ENCODE measurements at regions not wholly inside any gene's neighbourhood (a gene's known extent, or its start where the extent isn't known, plus 50 kb on each side); places are given as distances from the start of the nearest gene placed in this dataset.

DNA sequence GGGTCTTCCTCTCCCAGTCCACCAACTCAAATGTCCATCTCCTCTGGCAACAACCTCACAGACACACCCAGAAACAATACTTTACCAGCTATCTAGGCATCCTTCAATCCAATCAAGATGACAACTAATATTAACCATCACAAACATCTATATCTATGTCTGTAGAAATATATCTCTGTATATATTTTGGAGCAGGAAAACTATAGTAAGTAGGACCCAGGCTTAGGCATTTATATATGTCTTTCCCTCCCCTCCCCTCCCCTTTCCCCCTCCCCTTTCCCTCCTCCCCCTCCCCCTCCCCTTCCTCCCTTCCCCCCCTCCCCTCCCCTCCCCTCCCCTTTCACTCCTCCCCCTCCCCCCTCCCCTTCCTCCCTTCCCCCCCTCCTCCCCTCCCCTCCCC lies 210.5 kb downstream of the RNF144A start:
- no peaks in the 10 kb centered on the region for H3K79me2 ChIP-seq (replicated peaks; ENCODE audit: insufficient read depth, low read length)
- no peak overlapping the region for H3K9ac ChIP-seq (ENCODE audit: low read length)
- no peak overlapping the region for H3K27ac ChIP-seq (ENCODE audit: low read length)
- no peaks in the 10 kb centered on the region for H3K36me3 ChIP-seq (ENCODE audit: insufficient read depth, low read length)
- TF ChIP-seq MXI1 (conservative IDR thresholded peaks at IDR 0.05; ENCODE audit: poor library complexity, severe bottlenecking), result no peak
- TF ChIP-seq REST (IDR thresholded peaks at IDR 0.05; ENCODE audit: borderline replicate concordance), result no peak
- no peak for TF ChIP-seq TAF1 (IDR thresholded peaks at IDR 0.05; ENCODE audit: low read depth)
- TF ChIP-seq SMC3 (conservative IDR thresholded peaks at IDR 0.05; ENCODE audit: poor library complexity), result no peak
- no peak for TF ChIP-seq RAD21 (conservative IDR thresholded peaks at IDR 0.05)
- TF ChIP-seq EZH2 (IDR thresholded peaks at IDR 0.05; ENCODE audit: borderline replicate concordance, insufficient read depth, low read length, poor library complexity, severe bottlenecking), result no peak
- no peak for TF ChIP-seq CTCF (IDR thresholded peaks at IDR 0.05; ENCODE audit: poor library complexity, severe bottlenecking)
- no peak for TF ChIP-seq EP300 (conservative IDR thresholded peaks at IDR 0.05; ENCODE audit: poor library complexity, severe bottlenecking)
- TF ChIP-seq POLR2AphosphoS5 (IDR thresholded peaks at IDR 0.05), result no peak
- no peak overlapping the region for H2AFZ ChIP-seq (ENCODE audit: low read depth, low read length)
- H3F3A ChIP-seq (ENCODE audit: insufficient read depth, low read length, poor library complexity, severe bottlenecking), result no peaks in the 10 kb centered on the region
- no peaks in the 10 kb centered on the region for H3K27me3 ChIP-seq (ENCODE audit: insufficient read depth, low read depth, low read length)
- H3K9me3 ChIP-seq (ENCODE audit: low read length), result no peaks in the 10 kb centered on the region
- H3K4me3 ChIP-seq (ENCODE audit: low read length), result no peak overlapping the region
- H3K4me2 ChIP-seq (ENCODE audit: low read length), result no peak overlapping the region
- H4K20me1 ChIP-seq (ENCODE audit: insufficient read depth), result no peaks in the 10 kb centered on the region
- H3K9me2 ChIP-seq (ENCODE audit: insufficient read depth, low read length), result no peaks in the 10 kb centered on the region

- Histone ChIP-seq H2AFZ (ENCODE audit: low read depth, low read length) (no peak overlapping the region), H3K27me3 (ENCODE audit: insufficient read depth, low read depth, low read length) (no peaks in the 10 kb centered on the region), H3K9me2 (ENCODE audit: insufficient read depth, low read length) (no peaks in the 10 kb centered on the region), H3K27ac (ENCODE audit: low read length) (no peak overlapping the region), H4K20me1 (ENCODE audit: insufficient read depth) (no peaks in the 10 kb centered on the region), H3K4me3 (ENCODE audit: low read length) (no peak overlapping the region), H3K9ac (ENCODE audit: low read length) (no peak overlapping the region), H3K79me2 (replicated peaks; ENCODE audit: insufficient read depth, low read length) (no peaks in the 10 kb centered on the region), H3K4me2 (ENCODE audit: low read length) (no peak overlapping the region), H3K9me3 (ENCODE audit: low read length) (no peaks in the 10 kb centered on the region), H3K36me3 (ENCODE audit: insufficient read depth, low read length) (no peaks in the 10 kb centered on the region), H3F3A (ENCODE audit: insufficient read depth, low read length, poor library complexity, severe bottlenecking) (no peaks in the 10 kb centered on the region)
- TF ChIP-seq SMC3 (conservative IDR thresholded peaks at IDR 0.05; ENCODE audit: poor library complexity) (no peak), RAD21 (conservative IDR thresholded peaks at IDR 0.05) (no peak), POLR2AphosphoS5 (IDR thresholded peaks at IDR 0.05) (no peak), MXI1 (conservative IDR thresholded peaks at IDR 0.05; ENCODE audit: poor library complexity, severe bottlenecking) (no peak), EZH2 (IDR thresholded peaks at IDR 0.05; ENCODE audit: borderline replicate concordance, insufficient read depth, low read length, poor library complexity, severe bottlenecking) (no peak), REST (IDR thresholded peaks at IDR 0.05; ENCODE audit: borderline replicate concordance) (no peak), EP300 (conservative IDR thresholded peaks at IDR 0.05; ENCODE audit: poor library complexity, severe bottlenecking) (no peak), TAF1 (IDR thresholded peaks at IDR 0.05; ENCODE audit: low read depth) (no peak), CTCF (IDR thresholded peaks at IDR 0.05; ENCODE audit: poor library complexity, severe bottlenecking) (no peak)
Observed at GRCh38 chr2:7131261-7131660, 214.0 kb downstream of the RNF144A start.

All from neural cell (in vitro differentiated cells).